Neural cell (in vitro differentiated cells): ENCODE measurements at regions not wholly inside any gene's neighbourhood (a gene's known extent, or its start where the extent isn't known, plus 50 kb on each side); places are given as distances from the start of the nearest gene placed in this dataset.

Experiments used
- CTCF ChIP-seq: fragments of 450-650 bp; IDR thresholded peaks from 2 replicates; pipeline ENCODE4 v1.5.1; 2014; ENCODE audit warnings: antibody characterized with exemption, mild to moderate bottlenecking, moderate library complexity; ENCODE audit not compliant: poor library complexity, severe bottlenecking
- EP300 ChIP-seq: fragments of 450-650 bp; conservative IDR thresholded peaks from 2 replicates; pipeline ENCODE4 v1.6.1; 2014; ENCODE audit warnings: antibody characterized with exemption, mild to moderate bottlenecking, moderate library complexity; ENCODE audit not compliant: poor library complexity, severe bottlenecking
- EZH2 ChIP-seq: fragments of 200-600, 300-800 bp; shearing (Covaris generic), sonication (generic); IDR thresholded peaks from 2 replicates; pipeline ENCODE4 v1.6.1; 2014; ENCODE audit warnings: antibody characterized with exemption, low read length, borderline replicate concordance, mild to moderate bottlenecking; ENCODE audit not compliant: insufficient read depth, poor library complexity, severe bottlenecking

- TF ChIP-seq CTCF = no peak
- TF ChIP-seq EZH2 = no peak
- no peak for TF ChIP-seq EP300
Observed at GRCh38 chr4:181822005-181822375, 421.2 kb upstream of the TENM3 start.
